GM12878 (cell line): ENCODE measurements at regions not wholly inside any gene's neighbourhood (a gene's known extent, or its start where the extent isn't known, plus 50 kb on each side); places are given as distances from the start of the nearest gene placed in this dataset.

Experiments used
- ATAC-seq: fragments of 200-7000 bp; cut with Tn5 transposase; 3 replicates; pipeline ENCODE4 v1.9.1; 2020; ENCODE audit warnings: mild to moderate bottlenecking, moderate library complexity
- BruUV-seq: library from RNA; stranded (reverse); fragments of 400-500 nt; replicated peaks from 2 replicates; lab custom pipeline; 2021; lab: Mats Ljungman, UMichigan
- CTCF ChIA-PET: fragments of 300-600 bp; sonication (Branson Sonifier 250); formaldehyde crosslinking; extraction: SDS; loops from one replicate; lab custom pipeline; 2021; ENCODE audit warnings: inconsistent platforms; lab: Yijun Ruan, JAX
- POLR2A ChIA-PET: fragments of 350-600 bp; formaldehyde crosslinking; extraction: SDS; loops from one replicate; lab custom pipeline; 2021; ENCODE audit warnings: inconsistent platforms; lab: Charles Lee
- RAD21 ChIA-PET: fragments of 300-600 bp; sonication (Branson Sonifier 250); formaldehyde crosslinking; loops from one replicate; lab custom pipeline; 2023; ENCODE audit warnings: antibody characterized with exemption; ENCODE audit not compliant: unreplicated experiment; lab: Charles Lee
- SMC1A ChIA-PET: fragments of 300-600 bp; sonication (Branson Sonifier 250); formaldehyde crosslinking; loops from one replicate; lab custom pipeline; 2023; ENCODE audit not compliant: unreplicated experiment, uncharacterized antibody; lab: Charles Lee
- DNase-seq: peaks from one replicate; pipeline ENCODE4 v3.0.0-alpha.2; 2011; ENCODE audit warnings: low read depth, low spot score
- FAIRE-seq: peaks from 3 replicates; lab custom pipeline; 2011; peaks lifted over from hg19 to GRCh38; lab: Jason Lieb, UNC
- H2AFZ ChIP-seq: 2 replicates; pipeline ENCODE4 v1.6.0; 2011; ENCODE audit warnings: low read depth, low read length, control low read depth; ENCODE audit not compliant: control insufficient read depth
- H3K27ac ChIP-seq: 2 replicates; pipeline ENCODE4 v1.5.1; 2011; ENCODE audit warnings: control low read depth; ENCODE audit not compliant: control insufficient read depth, insufficient read depth
- H3K27me3 ChIP-seq, 2 experiments: replicated peaks in 1 of 2; 2 replicates each; pipeline versions ENCODE4 v1.6.0 to v1.6.1; 2011; ENCODE audit warnings: low read length in 1 of 2; ENCODE audit not compliant: control insufficient read depth in 2 of 2, insufficient read depth in 2 of 2
- H3K36me3 ChIP-seq, 2 experiments: 2 replicates each; pipeline ENCODE4 v1.5.1; 2011; ENCODE audit warnings: low read length in 1 of 2; ENCODE audit not compliant: control insufficient read depth in 2 of 2, insufficient read depth in 2 of 2
- H3K4me1 ChIP-seq: 2 replicates; pipeline ENCODE4 v1.6.1; 2011; ENCODE audit warnings: mild to moderate bottlenecking, low read length, moderate library complexity, mixed read lengths; ENCODE audit not compliant: control insufficient read depth, insufficient read depth
- H3K4me2 ChIP-seq: 2 replicates; pipeline ENCODE4 v1.6.0; 2011; ENCODE audit warnings: control low read depth; ENCODE audit not compliant: control insufficient read depth, insufficient read depth
- H3K4me3 ChIP-seq: fragments of 200-600 bp; sonication (generic); 2 replicates; pipeline ENCODE4 v1.5.1; 2016
- H3K79me2 ChIP-seq: 2 replicates; pipeline ENCODE4 v1.6.0; 2011; ENCODE audit warnings: low read length; ENCODE audit not compliant: control insufficient read depth, insufficient read depth
- H3K9ac ChIP-seq: 2 replicates; pipeline ENCODE4 v1.8.0; 2011; ENCODE audit warnings: low read length, control low read depth, mixed read lengths; ENCODE audit not compliant: control insufficient read depth, insufficient read depth
- H3K9me3 ChIP-seq: replicated peaks from 3 replicates; pipeline ENCODE4 v1.5.1; 2011; ENCODE audit warnings: mild to moderate bottlenecking, low read length; ENCODE audit not compliant: control insufficient read depth, insufficient read depth
- H4K20me1 ChIP-seq: 2 replicates; pipeline ENCODE4 v1.6.0; 2011; ENCODE audit not compliant: control insufficient read depth, insufficient read depth
- BHLHE40 ChIP-seq, 2 experiments: fragments of 450-650 bp in 1 of 2; IDR thresholded peaks; 2 replicates each; pipeline ENCODE4 v1.6.1; 2011 to 2017; ENCODE audit warnings: low read depth in 2 of 2, borderline replicate concordance in 1 of 2, improper control_type of control experiment in 1 of 2, low read length in 1 of 2, mild to moderate bottlenecking in 1 of 2
- BRCA1 ChIP-seq: IDR thresholded peaks from 2 replicates; pipeline ENCODE4 v1.6.1; 2011; ENCODE audit warnings: low read depth, low read length, improper control_type of control experiment
- CHD1 ChIP-seq: IDR thresholded peaks from 2 replicates; pipeline ENCODE4 v1.6.1; 2012; ENCODE audit warnings: low read depth, low read length, improper control_type of control experiment
- DPF2 ChIP-seq: fragments of 450-650 bp; IDR thresholded peaks from 2 replicates; pipeline ENCODE4 v1.6.1; 2017; ENCODE audit warnings: mild to moderate bottlenecking
- SPI1 ChIP-seq: IDR thresholded peaks from 2 replicates; pipeline ENCODE4 v1.6.1; 2011; ENCODE audit warnings: low read depth, mild to moderate bottlenecking, low read length, moderate library complexity, borderline replicate concordance; ENCODE audit not compliant: insufficient read depth
- STAT1 ChIP-seq: fragments of 450-650 bp; conservative IDR thresholded peaks from 2 replicates; pipeline ENCODE4 v1.6.1; 2014; ENCODE audit warnings: antibody characterized with exemption, mild to moderate bottlenecking
- ZNF274 ChIP-seq: IDR thresholded peaks from one replicate; pipeline ENCODE4 v1.8.0; 2011; ENCODE audit not compliant: insufficient read length, insufficient read depth
- ZZZ3 ChIP-seq: IDR thresholded peaks from 2 replicates; pipeline ENCODE4 v1.6.1; 2011; ENCODE audit warnings: low read depth; ENCODE audit not compliant: control insufficient read depth, insufficient read length
- WGBS: methylation state at CpG from one replicate; pipeline ENCODE4 v1.1.6; 2016; ENCODE audit warnings: low lambda C conversion rate; ENCODE audit not compliant: insufficient replicate concordance, insufficient coverage; ENCODE audit errors: missing lambda C conversion rate; 5-methylcytosine and 5-hydroxymethylcytosine counted together
- in situ Hi-C: fragments of 300-500 bp; cut with MboI; formaldehyde crosslinking; loops from 9 replicates; pipeline ENCODE4 v1.14.3; 2018; ENCODE audit warnings: mixed read lengths
- intact Hi-C: fragments of 100-400 bp; cut with micrococcal nuclease; formaldehyde crosslinking; loops from one replicate; pipeline ENCODE4 v1.14.2; 2022; ENCODE audit not compliant: unreplicated experiment
- TF ChIP-seq, protein P1 (sequence below): IDR thresholded peaks from 2 replicates; pipeline ENCODE4 v1.6.1; 2011; ENCODE audit warnings: mild to moderate bottlenecking, low read depth, low read length, moderate library complexity; ENCODE audit not compliant: insufficient replicate concordance

DNA sequence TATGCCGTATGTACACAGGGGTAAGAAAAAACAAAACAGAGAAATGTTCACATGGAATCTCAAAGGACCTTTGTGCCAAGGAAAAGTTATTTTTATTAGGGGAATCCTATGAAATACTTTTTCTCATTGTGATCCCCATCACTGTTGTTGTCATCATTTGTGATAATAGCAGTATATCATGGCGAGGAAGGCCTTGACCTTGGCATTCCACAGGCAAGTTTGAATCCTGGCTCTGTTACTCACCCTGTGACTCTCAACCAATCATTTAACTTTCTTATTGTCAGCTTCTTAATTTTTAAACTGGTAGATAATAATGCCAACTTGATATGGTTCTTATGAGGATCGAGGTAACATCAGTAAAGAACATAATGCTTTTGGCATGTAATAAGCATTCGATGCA lies 142.2 kb upstream of the DDHD1 start:
- no peaks in the 10 kb centered on the region for H3K4me1 ChIP-seq
- H4K20me1 ChIP-seq, result no peaks in the 10 kb centered on the region
- H3K27me3 ChIP-seq, result no peaks in the 10 kb centered on the region
- H3K4me3 ChIP-seq, result no peak overlapping the region
- FAIRE-seq (no peak), DNase-seq (no peak), ATAC-seq (no peak)
- SMC1A ChIA-PET, result interaction anchor here (0.6 to 3.6 kb wide), 11 partner anchors 10 to 1052 kb away, joined by 3 to 18 read pairs (median 3); partner anchors contain the start of gene DDHD1
- POLR2A ChIA-PET, result no interaction called here
- H3K9me3 ChIP-seq, result no peaks in the 10 kb centered on the region
- H3K4me2 ChIP-seq, result no peak overlapping the region
- no peak overlapping the region for H3K9ac ChIP-seq
- RAD21 ChIA-PET, result interaction anchor here (0.7 to 2.0 kb wide), 5 partner anchors 10 to 1053 kb away, joined by 3 to 16 read pairs (median 3); no protein-coding TSS in a partner anchor
- 59% methylated on average over 4 of the region's 4 CpGs for WGBS
- no peaks in the 10 kb centered on the region for H3K79me2 ChIP-seq
- no peak for TF ChIP-seq ZNF274
- TF ChIP-seq BHLHE40 (IDR thresholded peaks at IDR 0.05; ENCODE audit: borderline replicate concordance in 1 of 2, low read depth in 2 of 2, low read length in 1 of 2), result no peak
- no peak for TF ChIP-seq SPI1
- TF ChIP-seq STAT1, result no peak
- no peak for TF ChIP-seq BRCA1
- TF ChIP-seq, protein P1, sequence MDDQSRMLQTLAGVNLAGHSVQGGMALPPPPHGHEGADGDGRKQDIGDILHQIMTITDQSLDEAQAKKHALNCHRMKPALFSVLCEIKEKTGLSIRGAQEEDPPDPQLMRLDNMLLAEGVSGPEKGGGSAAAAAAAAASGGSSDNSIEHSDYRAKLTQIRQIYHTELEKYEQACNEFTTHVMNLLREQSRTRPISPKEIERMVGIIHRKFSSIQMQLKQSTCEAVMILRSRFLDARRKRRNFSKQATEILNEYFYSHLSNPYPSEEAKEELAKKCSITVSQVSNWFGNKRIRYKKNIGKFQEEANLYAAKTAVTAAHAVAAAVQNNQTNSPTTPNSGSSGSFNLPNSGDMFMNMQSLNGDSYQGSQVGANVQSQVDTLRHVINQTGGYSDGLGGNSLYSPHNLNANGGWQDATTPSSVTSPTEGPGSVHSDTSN, result no peak
- no peak for TF ChIP-seq ZZZ3
- no peak for TF ChIP-seq CHD1
- TF ChIP-seq DPF2, result no peak
- no peak overlapping the region for H3K27ac ChIP-seq
- BruUV-seq, result no TSS peak
- H3K36me3 ChIP-seq, result no peaks in the 10 kb centered on the region
- intact Hi-C loops (loop anchor here (2.0 kb wide), 1 partner anchor 1053 kb away; no protein-coding TSS in a partner anchor), in situ Hi-C loops (no loop called here)
- CTCF ChIA-PET, result interaction anchor here (0.6 to 2.8 kb wide), 36 partner anchors 10 to 1295 kb away, joined by 3 to 48 read pairs (median 4); no protein-coding TSS in a partner anchor
- H2AFZ ChIP-seq, result no peak overlapping the region
